Superior temporal gyrus (tissue), 1 donor: ENCODE measurements at regions not wholly inside any gene's neighbourhood (a gene's known extent, or its start where the extent isn't known, plus 50 kb on each side); places are given as distances from the start of the nearest gene placed in this dataset.
"Not testable (repeated sequence)": the region's sequence is repeated elsewhere in the genome, so short reads cannot be mapped to it uniquely, and the experiment has no call there.

ENCODE experiments used
- DNase-seq: peaks from one replicate; pipeline ENCODE4 v3.0.0-alpha.2; 2016; ENCODE audit errors: extremely low spot score

DNA sequence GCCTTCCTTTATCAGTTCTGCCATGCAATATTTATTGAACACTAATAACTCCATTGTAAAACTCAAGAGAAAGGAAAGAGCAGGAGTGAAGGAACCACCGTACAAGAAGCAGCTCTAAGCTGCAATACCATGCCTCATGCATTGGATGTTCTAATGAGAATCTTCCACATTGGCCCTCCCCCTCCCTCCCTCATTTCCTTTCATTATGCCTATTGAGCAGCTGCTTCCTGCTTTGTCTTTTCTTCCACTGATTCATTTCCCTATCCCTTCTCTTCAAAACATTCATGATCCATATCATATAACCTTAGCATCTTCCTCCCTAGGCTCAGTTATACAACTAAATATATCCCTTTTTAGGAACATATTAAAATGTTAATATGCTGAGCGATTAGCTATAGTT is 698.7 kb upstream of the GOLIM4 start:
- no peak for DNase-seq

DNA sequence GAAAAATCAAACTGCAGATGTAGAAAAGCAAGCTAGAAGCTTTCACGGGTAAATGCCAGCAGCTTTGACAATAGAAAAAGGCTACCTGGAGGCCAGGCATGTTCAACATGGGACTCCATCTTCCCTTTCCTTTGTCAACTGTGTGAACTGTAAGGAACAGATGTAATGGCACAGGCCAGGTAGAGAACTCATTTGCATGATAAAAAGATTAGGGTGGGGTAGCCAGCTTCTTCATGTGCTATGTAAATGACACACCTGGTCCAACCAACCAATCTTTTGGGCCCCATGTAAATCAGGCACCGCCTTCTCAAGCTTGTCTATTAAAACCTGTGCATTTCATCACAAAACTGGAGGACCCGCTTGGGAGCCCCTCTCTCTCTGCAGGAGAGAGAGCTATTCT is 686.5 kb upstream of the GOLIM4 start:
- DNase-seq: no peak

DNA sequence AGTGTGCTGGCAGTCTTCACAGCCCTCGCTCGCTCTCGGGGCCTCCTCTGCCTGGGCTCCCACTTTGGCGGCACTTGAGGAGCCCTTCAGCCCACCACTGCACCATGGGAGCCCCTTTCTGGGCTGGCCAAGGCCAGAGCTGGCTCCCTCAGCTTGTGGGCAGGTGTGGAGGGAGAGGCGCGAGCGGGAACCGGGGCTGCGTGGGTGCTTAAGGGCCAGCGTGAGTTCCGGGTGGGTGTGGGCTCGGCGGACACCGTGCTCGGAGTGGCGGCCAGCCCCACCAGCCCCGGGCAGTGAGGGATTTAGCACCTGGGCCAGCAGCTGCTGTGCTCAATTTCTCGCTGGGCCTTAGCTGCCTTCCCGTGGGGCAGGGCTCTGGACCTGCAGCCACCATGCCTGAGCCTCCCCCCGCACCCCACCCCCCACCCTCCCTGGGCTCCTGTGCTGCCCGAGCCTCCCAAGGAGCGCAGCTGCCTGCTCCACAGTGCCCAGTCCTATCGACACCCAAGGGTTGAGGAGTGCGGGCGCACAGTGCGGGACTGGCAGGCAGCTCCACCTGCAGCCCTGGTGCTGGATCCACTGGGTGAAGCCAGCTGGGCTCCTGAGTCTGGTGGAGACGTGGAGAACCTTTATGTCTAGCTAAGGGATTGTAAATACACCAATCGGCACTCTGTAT is 684.4 kb upstream of the GOLIM4 start:
- DNase-seq: not testable (repeated sequence)

DNA sequence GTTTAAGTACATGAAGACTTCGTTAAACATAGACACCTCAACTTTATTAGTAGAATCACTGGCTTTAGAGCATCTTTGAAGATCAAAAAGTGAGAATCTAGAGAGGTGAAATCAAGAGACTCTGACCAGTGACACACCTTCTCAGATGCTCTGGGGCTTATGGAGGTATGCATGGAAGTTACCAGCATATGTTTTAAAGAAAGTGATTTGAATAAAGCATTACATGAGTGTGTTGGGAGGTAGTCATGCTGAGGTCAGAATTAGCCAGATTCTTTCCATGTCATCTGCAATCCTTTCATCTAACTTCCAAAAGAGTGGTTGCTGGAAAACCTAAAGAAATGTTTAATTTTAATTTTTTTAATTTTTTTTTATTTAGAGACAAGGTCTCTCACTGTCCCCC is 658.0 kb upstream of the GOLIM4 start:
- DNase-seq: no peak

DNA sequence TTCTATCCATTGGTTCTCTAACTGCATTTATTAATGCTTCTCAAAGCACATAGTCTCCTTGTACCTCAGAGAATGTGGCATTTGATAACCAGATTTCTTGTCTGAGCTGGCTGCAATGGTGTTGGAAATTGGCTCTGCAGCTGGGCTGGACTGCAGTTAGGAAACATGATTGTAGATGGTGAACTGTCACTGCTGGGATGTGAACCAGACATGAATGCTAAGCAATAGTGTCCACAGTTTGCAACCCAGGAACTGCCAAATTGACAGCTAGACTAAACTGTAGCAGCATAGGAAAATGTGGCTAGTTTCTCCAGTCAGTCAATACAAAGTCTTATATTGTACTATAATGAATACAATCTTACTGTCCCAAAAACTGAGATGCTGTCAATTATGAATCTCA is 656.6 kb upstream of the GOLIM4 start:
- DNase-seq: no peak

DNA sequence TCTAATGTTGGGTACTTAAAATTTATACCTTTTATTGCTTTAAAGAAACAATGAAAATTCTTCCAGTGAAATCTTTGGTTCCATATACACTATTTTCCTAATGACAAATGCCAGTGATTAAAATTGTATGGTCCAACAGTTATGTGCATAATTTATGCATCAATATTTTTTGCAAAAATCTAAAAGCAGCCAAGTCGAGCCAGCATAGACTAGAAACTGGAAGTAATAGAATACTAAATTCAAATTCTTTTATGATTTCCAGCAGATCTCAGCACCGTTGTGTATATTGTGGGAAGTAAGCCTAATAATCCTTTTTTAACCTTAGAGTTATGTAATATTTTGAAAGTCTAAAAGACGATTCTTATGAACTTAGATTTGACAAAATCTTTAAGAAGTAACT is 652.0 kb upstream of the GOLIM4 start:
- DNase-seq: no peak

DNA sequence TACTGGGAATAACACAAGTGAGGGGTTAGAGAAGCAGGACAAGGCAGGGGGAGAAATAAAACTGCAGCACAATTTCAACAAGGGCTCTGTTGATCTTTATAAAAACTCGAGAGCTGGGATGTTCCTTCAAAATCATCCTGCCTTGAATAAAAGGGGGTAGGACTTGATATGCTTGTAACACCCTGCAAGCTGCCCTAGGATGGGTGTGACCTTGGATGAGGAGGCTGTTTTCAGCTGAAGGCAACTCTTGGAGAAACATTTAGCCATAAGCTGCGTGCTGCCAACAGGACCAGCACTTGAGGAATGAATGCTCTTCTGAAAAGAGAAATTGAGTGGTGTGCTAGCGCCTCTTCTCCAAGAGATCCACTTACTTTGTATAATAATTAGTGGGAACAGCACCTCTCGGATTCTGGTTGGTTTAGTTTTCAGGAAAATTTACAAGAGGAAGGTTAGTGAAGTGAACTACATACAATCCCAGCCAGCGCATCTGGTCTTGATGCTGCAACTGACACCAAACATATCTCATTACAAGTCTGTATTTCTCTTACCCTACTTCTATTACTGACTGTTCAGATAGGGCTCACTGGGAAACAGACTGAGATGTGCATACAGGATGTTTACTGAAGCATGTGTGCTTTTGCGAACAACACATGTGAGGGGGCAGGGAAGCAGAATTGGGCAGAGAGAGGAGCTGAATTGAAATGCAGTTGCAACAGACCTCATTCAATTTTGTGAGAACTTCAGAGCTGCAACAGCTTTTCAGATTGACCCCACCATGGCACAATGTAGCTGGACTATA is 643.0 kb upstream of the GOLIM4 start:
- no peak for DNase-seq

DNA sequence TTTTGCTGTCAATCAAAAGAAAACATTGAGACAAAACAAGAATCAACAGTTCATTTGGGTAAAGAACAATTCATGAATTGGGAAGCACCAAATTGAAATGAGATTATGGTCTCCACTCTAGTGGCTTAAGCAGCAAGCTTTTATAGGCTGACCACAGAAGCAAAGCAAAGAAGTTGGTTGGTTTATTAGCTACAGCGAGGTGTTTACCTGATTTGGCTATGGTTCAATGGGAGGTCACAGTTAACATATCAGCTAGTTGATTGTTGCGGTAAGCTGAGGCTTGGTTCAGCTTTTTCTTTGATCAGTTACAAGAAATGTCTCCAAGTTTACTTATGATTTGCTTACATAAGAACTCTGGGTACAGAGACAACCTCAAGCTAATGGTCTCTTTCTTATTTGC is 640.5 kb upstream of the GOLIM4 start:
- no peak for DNase-seq

DNA sequence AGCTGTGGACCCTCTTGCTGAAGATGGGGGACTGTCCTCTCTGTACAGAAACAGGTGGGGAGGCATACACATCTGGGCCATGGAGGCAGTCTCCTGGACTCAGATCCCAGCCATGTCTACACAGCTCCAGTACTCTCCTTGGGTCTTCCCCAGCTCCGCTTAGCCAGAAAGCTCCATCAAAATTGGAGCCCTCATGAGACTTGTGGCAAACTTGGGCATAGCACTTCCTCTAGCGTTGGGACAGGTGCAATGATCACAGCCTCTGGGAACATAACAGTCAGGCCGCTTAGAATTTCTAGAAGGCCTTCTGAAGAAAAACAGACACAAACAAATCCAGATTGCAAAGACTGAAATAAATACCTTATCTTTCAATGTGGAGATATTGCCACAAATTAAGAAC is 634.3 kb upstream of the GOLIM4 start:
- no peak for DNase-seq

DNA sequence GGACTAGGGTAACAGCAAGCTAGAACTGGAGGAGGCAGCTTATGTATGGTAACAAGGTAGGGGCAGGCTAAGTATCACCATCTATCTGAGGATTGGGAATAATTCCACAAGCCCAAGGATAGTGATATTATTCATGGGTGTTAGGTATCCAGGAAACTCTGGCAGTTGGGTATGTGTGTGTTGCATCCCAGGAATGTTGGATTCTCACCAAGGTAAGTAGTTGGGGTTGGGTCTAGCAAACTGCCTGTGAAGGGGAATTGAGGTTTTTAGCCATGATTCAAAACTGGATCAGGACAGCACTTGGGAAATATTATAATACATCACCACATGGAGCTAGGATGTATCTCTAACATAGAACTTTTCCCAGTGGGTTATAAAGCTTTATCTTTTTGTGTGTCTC is 626.4 kb upstream of the GOLIM4 start:
- no peak for DNase-seq

DNA sequence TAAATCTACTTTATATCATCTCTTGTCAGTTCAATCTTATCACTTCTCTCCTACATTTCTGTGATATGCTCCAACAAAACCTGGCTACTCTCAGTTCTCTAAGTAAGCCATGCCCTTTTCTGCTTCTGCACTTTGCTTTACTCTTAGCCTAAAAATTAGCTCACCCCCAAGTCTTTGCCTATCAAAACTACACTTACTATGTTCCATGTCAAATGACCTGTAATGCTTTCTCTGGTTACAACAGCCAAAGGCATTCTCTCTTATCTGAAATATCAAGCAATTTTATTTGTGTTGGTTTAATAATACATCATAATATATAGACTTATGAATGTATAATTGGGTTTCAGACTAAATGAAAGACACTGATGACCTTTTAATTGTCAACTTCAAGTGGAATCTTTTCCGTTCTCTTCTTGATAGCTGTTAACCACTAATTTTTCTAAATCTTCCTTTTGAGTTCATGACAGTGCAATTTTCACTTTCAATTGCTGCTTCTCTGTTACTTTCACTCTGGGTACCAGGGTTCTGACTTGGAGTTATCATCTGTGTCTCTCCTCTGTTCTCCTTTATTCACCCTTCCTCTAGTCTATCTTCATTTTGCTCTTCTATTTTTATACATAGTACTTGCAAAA is 619.0 kb upstream of the GOLIM4 start:
- DNase-seq: no peak

DNA sequence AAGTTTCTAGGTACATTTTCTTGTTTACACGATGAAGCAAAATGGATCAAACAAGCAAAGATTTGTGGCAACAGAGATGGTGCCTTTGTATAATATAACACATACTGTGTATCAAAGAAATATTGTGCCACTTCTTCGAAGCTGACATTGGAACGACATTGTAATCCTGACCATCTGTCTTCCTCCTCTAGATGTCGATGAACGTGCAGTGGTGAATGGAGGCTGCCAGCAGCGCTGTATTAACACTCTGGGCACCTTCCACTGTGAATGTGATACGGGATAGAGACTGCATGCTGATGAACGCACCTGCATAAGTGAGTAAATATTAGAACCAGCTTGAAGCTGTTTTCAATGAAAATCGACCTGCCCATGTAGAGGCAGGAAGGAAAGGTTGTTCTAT is 613.3 kb upstream of the GOLIM4 start:
- DNase-seq: no peak

DNA sequence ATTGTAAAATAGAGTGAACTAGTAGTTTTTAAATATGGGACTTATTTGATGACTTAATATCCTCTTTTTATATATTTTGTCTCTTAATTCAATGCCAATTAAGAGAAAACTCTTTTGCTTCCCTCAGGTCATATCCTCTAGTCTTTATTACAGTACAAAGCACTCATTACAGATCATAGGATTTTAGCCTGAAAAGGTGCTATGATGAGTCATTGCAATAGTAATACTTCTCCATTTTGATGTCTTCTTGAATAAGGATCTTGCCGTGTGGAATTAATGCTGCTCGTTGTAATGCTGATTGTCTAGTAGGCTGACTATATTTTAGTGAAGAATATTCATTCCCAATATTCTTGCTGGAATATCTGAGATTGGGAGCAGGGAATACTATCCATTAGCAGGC is 612.2 kb upstream of the GOLIM4 start:
- no peak for DNase-seq

DNA sequence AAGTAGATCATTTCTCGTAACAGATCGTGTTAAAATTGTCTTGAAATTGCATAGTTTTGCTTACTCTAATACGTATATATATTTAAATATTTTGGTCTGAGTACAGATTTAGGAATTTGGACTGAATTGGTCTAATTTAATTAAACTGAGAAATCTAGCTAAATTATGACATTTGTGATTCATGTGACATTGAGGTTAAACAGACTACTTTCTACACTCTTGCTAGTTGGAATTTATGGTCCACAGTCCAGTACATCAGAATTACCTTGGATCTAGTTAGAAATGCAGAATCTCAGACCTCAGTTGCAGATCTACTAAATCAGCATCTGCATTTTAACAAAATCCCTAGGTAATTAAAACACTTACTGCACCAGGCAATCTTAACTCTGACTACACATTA is 609.7 kb upstream of the GOLIM4 start:
- no peak for DNase-seq

DNA sequence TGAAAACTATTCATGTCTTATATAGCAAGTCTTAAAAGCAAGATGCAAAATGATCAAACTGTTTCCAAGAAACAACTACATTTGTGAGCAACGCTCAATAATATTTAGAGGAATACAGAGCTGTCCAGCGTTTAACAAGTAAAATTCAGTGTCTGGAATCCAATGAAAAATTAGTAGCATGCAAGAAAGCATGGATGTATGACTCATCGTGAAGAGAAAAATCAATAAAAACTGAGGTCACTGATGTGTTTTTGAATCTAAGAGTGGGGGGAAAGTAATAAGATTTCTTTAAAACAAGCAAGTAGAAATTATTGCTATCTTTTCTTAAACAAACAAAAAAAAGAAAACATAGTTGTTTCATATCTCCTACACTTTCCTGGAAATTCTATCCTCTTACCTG is 600.3 kb upstream of the GOLIM4 start:
- DNase-seq: no peak

DNA sequence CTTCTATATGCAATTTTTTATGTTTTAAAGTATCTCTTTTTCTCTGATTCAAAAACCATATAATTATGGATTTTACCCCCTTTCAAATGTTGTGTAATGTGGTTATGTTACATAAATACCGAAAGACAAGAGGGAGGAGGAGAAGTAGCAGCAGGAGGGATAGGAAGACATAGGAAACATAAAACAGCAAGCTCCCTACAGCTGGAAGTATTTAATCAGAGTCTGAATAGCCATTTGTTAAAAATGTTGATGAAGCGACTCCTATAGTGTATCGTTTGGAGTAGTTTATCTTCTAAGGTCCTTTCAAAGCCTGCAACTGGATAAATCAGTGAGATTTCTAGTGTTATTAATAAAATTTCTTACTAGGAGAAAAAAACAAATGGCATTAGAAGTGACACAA is 598.1 kb upstream of the GOLIM4 start:
- no peak for DNase-seq

DNA sequence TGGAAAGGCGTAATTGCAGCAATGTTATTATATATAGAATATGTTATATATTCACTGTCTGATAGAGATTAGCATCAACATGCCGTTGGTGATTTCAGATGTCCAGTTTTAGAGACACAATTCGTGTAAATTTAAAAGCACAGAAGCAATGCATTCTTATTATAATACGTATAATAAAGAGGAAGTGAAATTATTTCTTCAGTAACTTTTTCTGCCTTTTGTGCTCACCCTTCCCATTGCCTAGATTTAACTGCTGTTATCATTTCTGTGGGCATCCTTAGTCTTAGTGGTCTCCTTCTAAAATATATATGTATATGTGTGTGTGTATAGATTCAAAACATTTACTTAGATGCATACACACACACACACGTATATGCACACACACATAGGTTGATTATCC is 592.5 kb upstream of the GOLIM4 start:
- no peak for DNase-seq

DNA sequence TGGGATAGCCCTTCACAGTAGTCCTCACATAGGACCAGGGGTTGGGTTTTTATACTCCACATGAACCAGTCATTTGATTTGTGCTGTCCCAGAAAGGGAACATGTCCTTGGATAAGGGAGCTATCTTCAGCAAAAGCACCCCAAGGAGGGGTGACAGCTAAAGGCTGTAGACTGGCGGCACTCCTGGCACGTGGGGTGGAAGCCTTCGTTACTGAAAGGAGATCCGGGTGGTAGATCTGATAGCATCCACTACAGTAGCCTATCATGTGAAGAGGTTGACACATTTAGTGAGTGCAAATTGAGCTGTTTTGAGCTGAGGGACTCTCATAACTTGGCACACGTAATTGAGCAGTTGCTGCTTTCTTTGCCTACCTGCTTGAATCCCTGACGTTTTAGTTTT is 588.8 kb upstream of the GOLIM4 start:
- no peak for DNase-seq

DNA sequence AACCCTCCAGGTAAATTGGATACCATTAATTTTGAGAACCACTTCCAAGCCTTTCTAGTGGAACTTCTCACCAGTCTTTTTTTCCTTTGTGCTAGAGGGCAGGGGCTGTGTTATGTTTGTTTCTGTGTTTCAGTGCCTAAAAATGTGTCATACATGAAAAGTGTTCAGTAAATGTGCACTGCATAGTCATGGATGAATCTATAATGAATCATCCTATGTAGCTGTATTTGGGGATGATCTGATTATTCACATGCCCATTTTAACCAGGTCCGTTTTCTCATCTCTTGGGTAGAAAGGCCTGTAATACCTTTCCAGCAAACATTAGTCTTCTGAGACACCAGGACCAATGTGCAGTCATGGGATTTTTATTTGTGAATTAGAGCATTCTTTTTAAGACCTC is 583.0 kb upstream of the GOLIM4 start:
- DNase-seq: no peak

DNA sequence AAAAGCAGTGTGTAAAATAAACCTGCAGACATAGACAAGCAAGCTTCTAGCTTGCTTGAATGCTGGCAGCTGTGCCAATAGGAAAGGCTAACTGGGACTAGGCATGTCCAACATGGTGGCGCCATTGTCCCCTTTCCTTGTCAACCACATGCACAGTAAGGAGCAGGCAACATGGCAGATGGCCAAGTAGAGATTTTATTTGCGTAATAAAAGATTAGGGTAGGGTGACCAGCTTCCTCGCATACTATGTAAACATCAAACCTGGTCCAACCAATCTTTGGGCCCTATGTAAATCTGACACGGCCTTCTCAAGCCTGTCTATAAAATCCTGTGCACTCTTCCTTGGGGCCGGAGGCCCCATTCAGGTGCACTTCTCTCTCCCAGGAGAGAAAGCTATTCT is 575.4 kb upstream of the GOLIM4 start:
- no peak for DNase-seq

DNA sequence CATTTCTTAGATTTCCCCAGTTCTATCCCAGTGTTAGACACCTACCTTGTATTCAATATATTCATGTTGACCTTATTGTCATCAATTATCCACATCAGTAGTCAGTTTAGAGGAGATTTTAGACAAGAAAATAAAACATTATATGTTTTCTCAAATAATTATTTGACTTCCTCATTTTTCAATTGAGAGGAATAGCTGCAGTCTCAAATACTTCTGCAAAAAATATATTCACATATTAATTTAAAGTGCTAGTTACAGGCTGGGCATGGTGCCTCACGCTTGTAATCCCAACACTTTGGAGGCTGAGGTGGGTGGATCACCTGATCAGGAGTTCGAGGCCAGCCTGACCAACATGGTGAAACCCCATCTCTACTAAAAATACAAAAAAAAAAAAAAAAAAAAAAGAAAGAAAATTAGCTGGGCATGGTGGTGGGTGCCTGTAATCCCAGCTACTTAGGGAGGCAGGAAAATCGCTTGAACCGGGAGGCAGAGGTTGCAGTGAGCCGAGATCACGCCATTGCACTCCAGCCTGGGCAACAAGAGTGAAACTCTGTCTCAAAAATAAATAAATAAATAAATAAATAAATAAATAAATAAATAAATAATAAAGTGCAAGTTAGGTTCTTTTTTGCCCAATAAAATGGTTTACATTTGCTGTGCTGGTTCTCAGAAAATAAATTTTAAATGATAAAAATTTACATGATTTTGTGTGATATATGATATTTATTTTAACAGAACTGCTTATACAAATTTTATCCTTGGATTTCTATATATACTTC is 565.3 kb upstream of the GOLIM4 start:
- not testable (repeated sequence) for DNase-seq

DNA sequence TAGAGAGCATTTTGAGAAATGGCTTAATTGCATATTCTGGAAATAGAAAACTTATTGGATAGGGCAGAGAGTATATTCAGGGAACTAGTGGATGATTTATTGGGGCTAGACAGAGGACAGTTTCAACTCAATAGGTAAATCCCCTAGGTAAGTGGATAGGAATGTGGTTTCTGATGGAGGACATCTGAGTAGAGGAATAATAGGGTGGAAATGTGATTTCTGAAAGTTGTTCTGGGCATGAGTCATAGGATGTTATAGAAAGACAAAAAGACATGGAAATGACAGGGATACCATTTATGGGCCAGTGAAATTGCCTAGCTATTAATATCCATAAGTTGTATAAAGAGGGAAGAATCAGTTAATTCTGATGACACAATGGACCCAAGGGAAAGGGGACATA is 563.3 kb upstream of the GOLIM4 start:
- no peak for DNase-seq
